Activated CD8-positive, alpha-beta T cell treated with anti-CD3 and anti-CD28 coated beads for 36 hours (primary cell): ENCODE measurements at regions not wholly inside any gene's neighbourhood (a gene's known extent, or its start where the extent isn't known, plus 50 kb on each side); places are given as distances from the start of the nearest gene placed in this dataset.

ENCODE experiments used
- ATAC-seq: fragments of 200-7000 bp; cut with Tn5 transposase; one replicate; pipeline ENCODE4 v1.10.0; 2021; ENCODE audit warnings: mild to moderate bottlenecking, moderate library complexity
- CTCF ChIA-PET: fragments of 350-600 bp; sonication (Branson Sonifier 250); formaldehyde crosslinking; loops from one replicate; lab custom pipeline; 2021; ENCODE audit warnings: antibody characterized with exemption; lab: Charles Lee
- POLR2A ChIA-PET: fragments of 350-600 bp; sonication (Branson Sonifier 250); formaldehyde crosslinking; loops from one replicate; lab custom pipeline; 2021; ENCODE audit warnings: antibody characterized with exemption; lab: Charles Lee
- DNase-seq: peaks from one replicate; pipeline ENCODE4 v3.0.0-alpha.2; 2020
- H3K27ac Mint-ChIP-seq: one replicate; pipeline ENCODE4 v1.8.0; 2021; ENCODE audit warnings: mild to moderate bottlenecking, mixed read lengths
- H3K27me3 Mint-ChIP-seq: one replicate; pipeline ENCODE4 v1.8.0; 2021; ENCODE audit warnings: mixed read lengths
- H3K36me3 Mint-ChIP-seq: one replicate; pipeline ENCODE4 v1.8.0; 2021; ENCODE audit warnings: low read depth, mixed read lengths
- H3K4me1 Mint-ChIP-seq: one replicate; pipeline ENCODE4 v1.8.0; 2021; ENCODE audit warnings: low read depth, mixed read lengths
- H3K4me3 Mint-ChIP-seq: one replicate; pipeline ENCODE4 v1.8.0; 2021; ENCODE audit warnings: mild to moderate bottlenecking, moderate library complexity, mixed read lengths
- H3K9me3 Mint-ChIP-seq: one replicate; pipeline ENCODE4 v1.8.0; 2021; ENCODE audit warnings: mixed read lengths
- CTCF ChIP-seq: fragments of 200-600 bp; IDR thresholded peaks from one replicate; pipeline ENCODE4 v1.8.0; 2022; ENCODE audit warnings: antibody characterized with exemption, mild to moderate bottlenecking
- intact Hi-C: fragments of 100-400 bp; cut with micrococcal nuclease; formaldehyde crosslinking; loops from one replicate; pipeline ENCODE4 v1.10.0; 2022

- no peak overlapping the region for H3K27ac Mint-ChIP-seq
- no peaks in the 10 kb centered on the region for H3K36me3 Mint-ChIP-seq
- no peak for TF ChIP-seq CTCF
- peaks cover 5% of the 10 kb centered on the region for H3K27me3 Mint-ChIP-seq
- POLR2A ChIA-PET = no interaction called here
- no peaks in the 10 kb centered on the region for H3K9me3 Mint-ChIP-seq
- no peaks in the 10 kb centered on the region for H3K4me1 Mint-ChIP-seq
- intact Hi-C loops = no loop called here
- CTCF ChIA-PET = no interaction called here
- ATAC-seq (no peak), DNase-seq (no peak)
- no peak overlapping the region for H3K4me3 Mint-ChIP-seq
Measured at GRCh38 chr17:68704871-68705713, 103.9 kb upstream of the FAM20A start.

GRCh38 chr17:68701046-68701445 is 99.9 kb upstream of the FAM20A start:
- Mint-ChIP-seq H3K36me3 (no peaks in the 10 kb centered on the region), H3K4me1 (no peaks in the 10 kb centered on the region), H3K9me3 (no peaks in the 10 kb centered on the region), H3K27me3 (peaks cover 4% of the 10 kb centered on the region), H3K4me3 (no peak overlapping the region), H3K27ac (no peak overlapping the region)
- ChIA-PET POLR2A (no interaction called here), CTCF (interaction anchor here (1.3 kb wide), 1 partner anchor 87 kb away, joined by 3 read pairs; no protein-coding TSS in a partner anchor)
- intact Hi-C loops = no loop called here
- DNase-seq (no peak), ATAC-seq (no peak)
- no peak for TF ChIP-seq CTCF

GRCh38 chr17:68700421-68700820 is 99.3 kb upstream of the FAM20A start:
- peaks cover 5% of the 10 kb centered on the region for H3K27me3 Mint-ChIP-seq
- no peak for DNase-seq
- ChIA-PET POLR2A (interaction anchor here (0.9 kb wide), 1 partner anchor 17 kb away, joined by 3 read pairs; no protein-coding TSS in a partner anchor), CTCF (interaction anchor here (1.3 kb wide), 1 partner anchor 86 kb away, joined by 3 read pairs; no protein-coding TSS in a partner anchor)
- H3K4me1 Mint-ChIP-seq = no peaks in the 10 kb centered on the region
- ATAC-seq = no peak
- no peak overlapping the region for H3K4me3 Mint-ChIP-seq
- H3K27ac Mint-ChIP-seq = no peak overlapping the region
- intact Hi-C loops = no loop called here
- no peak for TF ChIP-seq CTCF
- H3K36me3 Mint-ChIP-seq = no peaks in the 10 kb centered on the region
- H3K9me3 Mint-ChIP-seq = no peaks in the 10 kb centered on the region

GRCh38 chr17:68699936-68700335 is 98.8 kb upstream of the FAM20A start:
- H3K27me3 Mint-ChIP-seq = peaks cover 5% of the 10 kb centered on the region
- no peaks in the 10 kb centered on the region for H3K4me1 Mint-ChIP-seq
- H3K27ac Mint-ChIP-seq = no peak overlapping the region
- CTCF ChIA-PET = no interaction called here
- POLR2A ChIA-PET = interaction anchor here (0.9 kb wide), 1 partner anchor 17 kb away, joined by 3 read pairs; no protein-coding TSS in a partner anchor
- H3K4me3 Mint-ChIP-seq = no peak overlapping the region
- no peaks in the 10 kb centered on the region for H3K36me3 Mint-ChIP-seq
- intact Hi-C loops = no loop called here
- no peak for ATAC-seq
- no peak for TF ChIP-seq CTCF
- no peaks in the 10 kb centered on the region for H3K9me3 Mint-ChIP-seq
- DNase-seq = no peak

- Mint-ChIP-seq H3K4me1 (no peaks in the 10 kb centered on the region), H3K27me3 (peaks cover 5% of the 10 kb centered on the region), H3K9me3 (no peaks in the 10 kb centered on the region), H3K36me3 (no peaks in the 10 kb centered on the region), H3K4me3 (no peak overlapping the region), H3K27ac (no peak overlapping the region)
- ChIA-PET POLR2A (no interaction called here), CTCF (no interaction called here)
- intact Hi-C loops = no loop called here
- ATAC-seq = no peak
- TF ChIP-seq CTCF = no peak
- DNase-seq = no peak
Measured at GRCh38 chr17:68698746-68699145, 97.6 kb upstream of the FAM20A start.
